Effector memory CD4-positive, alpha-beta T cell (primary cell): ENCODE measurements at regions not wholly inside any gene's neighbourhood (a gene's known extent, or its start where the extent isn't known, plus 50 kb on each side); places are given as distances from the start of the nearest gene placed in this dataset.

Experiments
- DNase-seq, 3 donors: peaks; one replicate each; pipeline ENCODE4 v3.0.0-alpha.2; 2020
- H3K27ac ChIP-seq: 2 replicates; pipeline ENCODE4 v1.7.0; 2013; ENCODE audit warnings: mild to moderate bottlenecking, low read length, moderate library complexity; ENCODE audit not compliant: insufficient read depth, poor library complexity, severe bottlenecking
- H3K27me3 ChIP-seq: replicated peaks from 2 replicates; pipeline ENCODE4 v1.7.0; 2013; ENCODE audit warnings: mild to moderate bottlenecking, low read length; ENCODE audit not compliant: insufficient read depth, control insufficient read depth, poor library complexity, severe bottlenecking
- H3K36me3 ChIP-seq: 2 replicates; pipeline ENCODE4 v1.7.0; 2013; ENCODE audit warnings: mild to moderate bottlenecking, low read length, moderate library complexity; ENCODE audit not compliant: control insufficient read depth, insufficient read depth
- H3K4me1 ChIP-seq: 2 replicates; pipeline ENCODE4 v1.7.0; 2013; ENCODE audit warnings: low read length, mild to moderate bottlenecking; ENCODE audit not compliant: control insufficient read depth, insufficient read depth, poor library complexity, severe bottlenecking
- H3K4me3 ChIP-seq: 2 replicates; pipeline ENCODE4 v1.7.0; 2013; ENCODE audit warnings: low read length, low read depth, mild to moderate bottlenecking; ENCODE audit not compliant: insufficient read depth, poor library complexity, severe bottlenecking
- H3K9me3 ChIP-seq: 2 replicates; pipeline ENCODE4 v1.7.0; 2013; ENCODE audit warnings: mild to moderate bottlenecking, low read length, moderate library complexity; ENCODE audit not compliant: control insufficient read depth

DNA sequence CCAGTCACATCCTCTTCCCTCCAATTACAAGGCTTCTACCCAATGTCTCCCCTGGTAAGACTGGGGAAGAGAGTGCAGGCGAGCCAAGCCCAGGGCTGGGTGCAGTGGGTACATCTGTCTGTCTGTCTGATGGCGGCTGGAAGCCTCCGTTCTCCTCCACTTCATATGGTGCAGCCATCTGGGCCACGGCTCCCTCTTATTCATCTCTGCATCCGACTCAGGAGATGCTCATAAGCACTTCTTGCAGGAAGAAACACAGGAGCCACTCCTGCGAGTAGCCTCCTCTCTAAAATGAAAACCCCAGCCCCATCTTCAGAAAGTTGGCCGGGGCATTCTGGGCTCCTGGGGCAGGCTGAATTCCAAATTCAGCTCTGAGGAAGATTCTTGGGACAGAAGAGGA lies 67.5 kb upstream of the SLC6A6 start:
- Histone ChIP-seq H3K4me3 (no peak overlapping the region), H3K4me1 (no peaks in the 10 kb centered on the region), H3K27ac (no peak overlapping the region), H3K36me3 (no peaks in the 10 kb centered on the region), H3K27me3 (no peaks in the 10 kb centered on the region), H3K9me3 (no peaks in the 10 kb centered on the region)
- no peak for DNase-seq

DNA sequence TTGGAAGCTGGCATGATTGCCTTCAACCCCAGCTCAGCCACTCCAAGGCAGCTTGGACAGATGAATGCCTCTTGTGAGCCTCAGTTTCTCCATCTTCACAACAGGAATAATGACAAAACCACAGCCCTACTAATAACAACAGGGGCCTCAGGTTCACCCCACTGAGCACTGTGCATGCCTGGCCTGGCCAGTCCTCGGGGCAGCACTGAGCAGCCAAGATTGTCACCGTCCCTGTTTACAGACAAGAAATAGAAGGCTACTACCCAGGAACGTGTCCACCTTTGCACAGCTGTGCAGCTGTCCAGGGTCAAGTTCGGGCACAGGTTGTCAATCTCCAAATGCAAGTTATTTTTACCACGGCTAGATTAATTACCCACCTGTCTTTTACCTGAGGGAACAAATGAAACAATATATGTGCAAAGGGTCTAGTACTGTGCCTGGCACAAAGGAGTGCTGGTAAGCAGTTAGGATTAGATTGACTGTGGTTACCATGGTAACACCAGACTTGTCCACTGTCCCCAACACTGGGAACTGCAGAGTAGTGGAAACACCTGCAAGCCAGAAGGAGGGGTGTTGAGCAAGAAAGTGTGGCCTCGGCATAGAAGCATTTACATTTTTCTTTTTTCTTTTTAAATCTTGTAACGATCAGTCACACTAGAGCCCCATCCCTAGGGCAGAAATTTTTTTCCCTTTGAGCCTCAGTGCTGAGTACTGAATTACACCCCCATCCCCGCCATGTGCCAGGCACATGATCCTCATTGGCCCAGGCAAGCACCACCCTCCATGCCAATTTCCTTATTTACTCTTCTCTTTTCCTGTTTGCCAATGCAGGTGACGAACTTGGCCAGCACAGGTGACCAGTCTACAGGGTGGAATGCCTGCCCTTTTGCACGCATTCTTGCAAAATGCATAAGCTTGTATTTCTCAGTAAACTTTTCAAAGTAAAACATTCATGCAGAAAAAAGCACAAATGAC lies 66.3 kb upstream of the SLC6A6 start:
- no peaks in the 10 kb centered on the region for H3K36me3 ChIP-seq
- DNase-seq: no peak
- H3K27me3 ChIP-seq: no peaks in the 10 kb centered on the region
- no peaks in the 10 kb centered on the region for H3K9me3 ChIP-seq
- H3K27ac ChIP-seq: no peak overlapping the region
- no peaks in the 10 kb centered on the region for H3K4me1 ChIP-seq
- no peak overlapping the region for H3K4me3 ChIP-seq

DNA sequence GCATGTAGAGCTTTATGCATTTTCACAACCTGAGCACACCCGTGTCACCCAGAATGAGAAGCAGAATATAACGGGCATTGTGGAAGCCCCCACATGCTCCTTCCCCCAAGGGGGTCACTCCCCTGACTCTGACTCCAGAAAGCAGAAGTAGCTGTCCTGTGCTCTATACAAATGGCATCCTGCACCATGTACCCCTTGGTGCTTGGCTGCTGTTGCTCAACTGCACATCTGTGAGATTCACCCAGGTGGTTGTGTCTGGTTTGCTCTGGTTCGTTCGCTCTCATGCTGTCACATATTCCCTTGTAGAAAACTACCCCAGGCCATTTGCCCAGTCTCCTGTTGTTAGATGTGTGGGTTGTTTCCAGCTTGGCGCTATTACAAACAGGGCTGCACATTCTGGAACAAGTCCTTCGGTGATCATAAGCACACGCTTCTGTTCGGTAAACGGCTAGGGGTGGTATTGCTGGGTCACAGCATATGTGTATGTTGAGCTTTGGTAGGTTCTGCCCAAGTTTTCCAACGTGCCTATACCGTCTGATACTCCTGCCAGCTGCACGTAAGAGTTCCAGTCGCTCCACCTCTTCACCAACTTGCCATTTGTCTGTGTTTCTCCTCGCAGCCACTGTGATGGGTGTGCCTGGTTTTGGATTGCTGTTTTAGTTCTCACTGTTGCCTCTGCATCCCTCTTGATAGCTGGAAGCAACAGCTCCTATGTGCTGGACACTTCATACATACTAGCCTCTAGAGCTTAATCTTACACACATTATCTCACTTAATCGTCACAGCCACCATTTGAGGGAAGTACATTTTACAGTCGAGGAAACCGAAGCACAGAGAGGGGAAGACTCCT lies 65.4 kb upstream of the SLC6A6 start:
- H3K4me1 ChIP-seq: no peaks in the 10 kb centered on the region
- no peaks in the 10 kb centered on the region for H3K36me3 ChIP-seq
- H3K9me3 ChIP-seq: no peaks in the 10 kb centered on the region
- H3K27me3 ChIP-seq: no peaks in the 10 kb centered on the region
- H3K4me3 ChIP-seq: no peak overlapping the region
- no peak for DNase-seq
- H3K27ac ChIP-seq: no peak overlapping the region

DNA sequence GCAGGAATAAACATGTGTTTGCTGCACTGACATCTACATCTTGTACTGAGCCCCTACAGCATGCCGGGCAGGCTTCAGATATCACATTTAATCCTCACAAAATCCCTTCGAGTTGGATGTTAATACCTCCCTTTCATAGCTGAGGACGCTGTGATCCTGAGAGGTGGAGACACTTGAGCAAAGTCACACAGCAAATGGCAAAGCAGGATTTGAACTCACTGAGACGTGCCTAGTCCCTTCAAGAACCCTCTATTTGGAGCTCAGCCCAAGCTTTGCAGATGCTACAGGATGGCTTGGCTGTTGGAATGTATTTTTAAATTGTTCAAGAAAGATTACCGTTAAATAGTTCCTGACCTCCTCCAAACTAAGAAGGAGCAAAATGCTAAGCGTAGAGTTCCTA lies 64.6 kb upstream of the SLC6A6 start:
- H3K27me3 ChIP-seq: no peaks in the 10 kb centered on the region
- no peaks in the 10 kb centered on the region for H3K36me3 ChIP-seq
- DNase-seq: no peak
- H3K4me3 ChIP-seq: no peak overlapping the region
- H3K4me1 ChIP-seq: no peaks in the 10 kb centered on the region
- H3K9me3 ChIP-seq: no peaks in the 10 kb centered on the region
- no peak overlapping the region for H3K27ac ChIP-seq

DNA sequence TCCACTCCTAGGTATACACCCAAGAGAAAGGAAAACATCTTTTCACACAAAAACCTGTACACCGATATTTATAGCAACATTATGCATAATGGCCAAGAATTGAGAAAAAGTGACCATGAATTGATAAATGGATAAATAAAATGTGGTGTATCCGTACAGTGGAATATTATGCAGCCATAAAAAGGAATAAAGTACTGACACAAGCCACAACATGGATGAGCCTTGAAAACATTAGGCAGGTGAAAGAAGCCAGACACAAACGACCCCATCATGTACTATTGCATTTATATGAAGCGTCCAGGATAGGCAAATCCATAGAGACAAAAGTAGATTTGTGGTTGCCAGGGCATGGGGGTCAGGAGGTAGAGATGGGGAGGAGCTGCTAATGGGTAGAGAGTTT lies 64.2 kb upstream of the SLC6A6 start:
- H3K27me3 ChIP-seq: no peaks in the 10 kb centered on the region
- H3K9me3 ChIP-seq: no peaks in the 10 kb centered on the region
- H3K36me3 ChIP-seq: no peaks in the 10 kb centered on the region
- H3K4me3 ChIP-seq: no peak overlapping the region
- no peak for DNase-seq
- no peaks in the 10 kb centered on the region for H3K4me1 ChIP-seq
- no peak overlapping the region for H3K27ac ChIP-seq

DNA sequence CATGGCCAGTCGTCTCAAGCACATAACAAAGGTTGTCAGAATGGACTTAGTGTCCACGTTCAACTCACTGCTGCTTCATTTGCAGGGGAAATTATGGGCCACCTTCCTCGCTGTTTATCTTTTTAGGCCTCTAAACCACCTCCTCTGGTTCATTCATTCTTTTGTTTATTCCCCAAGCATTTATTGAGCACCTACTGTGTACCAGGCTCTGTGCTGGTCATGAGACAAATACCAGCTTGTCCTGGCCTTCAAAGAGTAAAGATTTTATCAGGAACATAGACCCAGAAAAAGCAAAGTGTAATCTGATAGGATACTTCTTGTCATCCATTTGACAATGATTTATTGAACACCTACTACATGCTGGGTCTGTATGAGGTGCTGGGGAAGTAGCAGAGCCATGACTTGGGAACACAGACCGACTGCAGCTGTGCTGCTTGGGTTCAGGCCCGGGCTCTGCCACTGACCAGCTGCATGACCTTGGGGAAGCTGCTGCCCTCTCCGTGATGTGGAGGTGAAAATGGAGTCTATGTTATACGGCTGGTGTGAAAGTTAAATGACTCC lies 63.4 kb upstream of the SLC6A6 start:
- H3K27ac ChIP-seq: no peak overlapping the region
- H3K27me3 ChIP-seq: no peaks in the 10 kb centered on the region
- no peaks in the 10 kb centered on the region for H3K4me1 ChIP-seq
- no peak overlapping the region for H3K4me3 ChIP-seq
- DNase-seq: no peak
- no peaks in the 10 kb centered on the region for H3K36me3 ChIP-seq
- H3K9me3 ChIP-seq: no peaks in the 10 kb centered on the region

DNA sequence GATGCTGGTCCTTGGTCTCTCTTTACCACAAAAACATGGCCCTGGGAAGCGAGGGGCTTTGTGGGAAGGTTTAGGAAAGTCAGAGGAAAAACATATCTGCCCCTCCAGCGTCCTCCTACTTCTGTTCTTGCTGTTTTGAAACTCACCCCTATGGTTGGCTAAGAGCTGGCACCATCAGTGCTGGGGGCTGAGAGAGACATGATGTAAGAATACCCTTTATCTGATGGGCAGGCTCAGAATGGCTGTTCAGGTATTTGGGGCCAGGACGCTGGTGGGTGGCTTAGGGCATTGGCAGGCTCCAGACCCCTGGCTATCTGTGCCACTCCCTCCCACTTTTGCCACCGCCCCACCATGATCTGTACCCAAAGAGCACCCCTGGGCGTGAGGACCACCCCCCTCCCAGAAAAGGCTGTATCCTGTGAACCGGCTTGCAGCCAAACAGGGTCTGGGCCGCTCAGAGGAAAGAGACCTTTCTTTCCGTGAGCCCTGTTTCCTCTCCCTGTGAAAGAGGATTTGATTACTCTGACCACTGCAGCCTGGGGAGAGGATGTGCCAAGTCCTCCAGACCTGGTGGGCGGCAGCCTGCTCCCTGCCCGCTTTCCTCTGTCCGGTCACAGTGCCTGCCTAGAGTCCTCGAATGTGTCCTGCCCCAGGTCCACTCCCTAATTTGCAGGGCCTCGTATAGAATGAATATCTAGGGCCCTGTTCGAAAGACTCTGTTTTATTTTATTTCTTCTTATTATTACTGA lies 61.3 kb upstream of the SLC6A6 start:
- H3K27ac ChIP-seq: no peak overlapping the region
- no peaks in the 10 kb centered on the region for H3K4me1 ChIP-seq
- H3K4me3 ChIP-seq: no peak overlapping the region
- DNase-seq: no peak
- H3K36me3 ChIP-seq: no peaks in the 10 kb centered on the region
- no peaks in the 10 kb centered on the region for H3K27me3 ChIP-seq
- no peaks in the 10 kb centered on the region for H3K9me3 ChIP-seq

DNA sequence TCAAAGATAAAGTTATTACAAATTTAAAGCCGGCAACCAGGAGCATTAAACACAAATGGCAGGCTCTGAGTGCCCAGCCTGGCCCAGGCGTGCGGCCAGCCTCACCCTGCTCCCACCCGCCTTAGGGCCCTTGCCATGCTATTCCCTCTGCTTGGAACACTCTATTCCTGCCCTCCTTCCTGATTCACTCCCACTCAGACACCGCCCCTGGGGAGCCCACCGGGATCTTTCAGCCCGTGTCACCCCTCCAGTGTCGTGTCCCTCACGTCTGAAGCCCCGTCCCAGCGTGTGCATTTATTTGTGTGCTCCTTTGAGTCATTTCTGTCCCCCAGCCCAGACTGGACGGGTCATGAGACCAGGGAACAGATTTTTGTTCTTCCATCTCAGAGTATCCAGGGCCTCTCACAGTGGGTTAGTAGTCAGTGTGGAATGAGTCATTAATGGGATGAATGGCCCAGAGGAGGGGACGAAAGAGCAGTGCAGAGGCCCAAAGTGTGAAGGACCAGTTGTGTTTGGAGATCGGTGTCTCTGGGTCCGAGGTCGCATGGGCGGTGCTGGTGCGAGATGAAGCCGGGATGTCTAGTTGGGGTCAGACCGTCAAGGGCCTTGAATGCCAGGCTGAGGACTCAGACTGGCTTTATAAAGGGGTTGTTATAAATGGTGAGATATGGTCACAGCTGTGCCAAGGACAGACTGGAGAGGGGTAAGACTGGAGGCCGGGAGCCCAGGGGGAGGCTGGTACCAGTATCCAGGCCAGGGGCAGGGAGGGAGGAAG lies 58.9 kb upstream of the SLC6A6 start:
- DNase-seq: no peak
- Histone ChIP-seq H3K36me3 (no peaks in the 10 kb centered on the region), H3K4me3 (no peak overlapping the region), H3K27ac (no peak overlapping the region), H3K9me3 (no peaks in the 10 kb centered on the region), H3K27me3 (no peaks in the 10 kb centered on the region), H3K4me1 (no peaks in the 10 kb centered on the region)

DNA sequence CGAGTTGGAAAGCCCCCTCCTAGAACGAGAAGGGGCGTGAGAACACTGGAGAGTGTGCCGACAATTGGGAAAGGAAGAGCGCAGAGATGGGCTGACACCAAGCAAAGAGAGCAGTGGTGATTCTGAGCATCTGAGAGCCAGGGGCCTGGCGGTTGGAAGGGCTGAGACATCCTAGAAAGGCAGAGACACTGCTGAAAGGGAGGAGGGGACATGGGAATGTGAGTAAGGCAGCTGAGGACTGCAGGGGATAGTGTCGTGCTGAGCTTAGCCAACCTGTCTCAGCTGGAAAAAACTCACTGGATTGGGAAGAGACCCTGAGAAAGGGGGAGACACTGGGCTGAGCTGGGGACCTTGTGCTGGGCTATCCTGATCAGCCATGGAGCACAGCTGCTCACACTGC lies 58.1 kb upstream of the SLC6A6 start:
- no peaks in the 10 kb centered on the region for H3K27me3 ChIP-seq
- no peaks in the 10 kb centered on the region for H3K4me1 ChIP-seq
- H3K4me3 ChIP-seq: no peak overlapping the region
- H3K36me3 ChIP-seq: no peaks in the 10 kb centered on the region
- H3K9me3 ChIP-seq: no peaks in the 10 kb centered on the region
- DNase-seq: no peak
- H3K27ac ChIP-seq: no peak overlapping the region
